Trophoblast cell (in vitro differentiated cells and primary cell): ENCODE measurements at regions not wholly inside any gene's neighbourhood (a gene's known extent, or its start where the extent isn't known, plus 50 kb on each side); places are given as distances from the start of the nearest gene placed in this dataset.

Experiments
- DNase-seq, 2 donors: peaks; one replicate each; pipeline ENCODE4 v3.0.0-alpha.2; 2016
- H2AFZ ChIP-seq: 2 replicates; pipeline ENCODE4 v1.6.1; 2013; ENCODE audit warnings: low read length, moderate library complexity, mild to moderate bottlenecking; ENCODE audit not compliant: insufficient read depth, poor library complexity
- H2AK5ac ChIP-seq: 2 replicates; pipeline ENCODE4 v1.6.1; 2013; ENCODE audit warnings: mild to moderate bottlenecking, low read length
- H2BK120ac ChIP-seq: 2 replicates; pipeline ENCODE4 v1.6.1; 2013; ENCODE audit warnings: low read length, mild to moderate bottlenecking, moderate library complexity; ENCODE audit not compliant: insufficient read depth, poor library complexity
- H2BK12ac ChIP-seq: 2 replicates; pipeline ENCODE4 v1.6.1; 2013; ENCODE audit warnings: mild to moderate bottlenecking, low read length, moderate library complexity
- H2BK5ac ChIP-seq: 2 replicates; pipeline ENCODE4 v1.6.1; 2013; ENCODE audit warnings: low read length, low read depth, moderate library complexity, mild to moderate bottlenecking; ENCODE audit not compliant: poor library complexity
- H3K14ac ChIP-seq: 2 replicates; pipeline ENCODE4 v1.6.1; 2013; ENCODE audit warnings: mild to moderate bottlenecking, low read length
- H3K18ac ChIP-seq: 2 replicates; pipeline ENCODE4 v1.6.1; 2013; ENCODE audit warnings: mild to moderate bottlenecking, low read length
- H3K23ac ChIP-seq: 2 replicates; pipeline ENCODE4 v1.6.1; 2013; ENCODE audit warnings: low read length
- H3K27ac ChIP-seq: 2 replicates; pipeline ENCODE4 v1.5.1; 2013; ENCODE audit warnings: low read depth, mild to moderate bottlenecking, inconsistent platforms, low read length, moderate library complexity
- H3K27me3 ChIP-seq: 2 replicates; pipeline ENCODE4 v1.6.1; 2013; ENCODE audit warnings: inconsistent platforms, mild to moderate bottlenecking, low read length, moderate library complexity; ENCODE audit not compliant: insufficient read depth
- H3K36me3 ChIP-seq, 2 experiments: 1 replicate in 1 of 2; 2 replicates in 1 of 2; pipeline ENCODE4 v1.6.1; 2013; ENCODE audit warnings: low read length in 2 of 2, mild to moderate bottlenecking in 2 of 2, moderate library complexity in 1 of 2; ENCODE audit not compliant: insufficient read depth in 2 of 2, control insufficient read depth in 1 of 2
- H3K4ac ChIP-seq: 2 replicates; pipeline ENCODE4 v1.6.1; 2013; ENCODE audit warnings: low read depth, mild to moderate bottlenecking, low read length, moderate library complexity
- H3K4me1 ChIP-seq, 2 experiments: 1 replicate in 1 of 2; 2 replicates in 1 of 2; pipeline ENCODE4 v1.6.1; 2013; ENCODE audit warnings: low read length in 2 of 2, mild to moderate bottlenecking in 2 of 2, moderate library complexity in 1 of 2; ENCODE audit not compliant: insufficient read depth in 2 of 2, control insufficient read depth in 1 of 2
- H3K4me2 ChIP-seq: 2 replicates; pipeline ENCODE4 v1.6.1; 2013; ENCODE audit warnings: inconsistent platforms, mild to moderate bottlenecking, low read length, moderate library complexity
- H3K4me3 ChIP-seq: 2 replicates; pipeline ENCODE4 v1.5.1; 2013; ENCODE audit warnings: mild to moderate bottlenecking, low read depth, low read length, inconsistent platforms
- H3K79me1 ChIP-seq: one replicate; pipeline ENCODE4 v1.6.1; 2013; ENCODE audit warnings: low read length
- H3K79me2 ChIP-seq: 2 replicates; pipeline ENCODE4 v1.6.1; 2013; ENCODE audit warnings: low read length, mild to moderate bottlenecking; ENCODE audit not compliant: control insufficient read depth, insufficient read depth, poor library complexity
- H3K9ac ChIP-seq: 2 replicates; pipeline ENCODE4 v1.6.1; 2013; ENCODE audit warnings: mild to moderate bottlenecking, low read length
- H3K9me3 ChIP-seq: 2 replicates; pipeline ENCODE4 v1.6.1; 2013; ENCODE audit warnings: low read depth, mild to moderate bottlenecking, control low read depth, inconsistent platforms, low read length; ENCODE audit not compliant: insufficient read depth
- H4K12ac ChIP-seq: 2 replicates; pipeline ENCODE4 v1.6.1; 2013; ENCODE audit warnings: low read depth, mild to moderate bottlenecking, low read length, moderate library complexity
- H4K8ac ChIP-seq: 2 replicates; pipeline ENCODE4 v1.6.1; 2013; ENCODE audit warnings: low read depth, mild to moderate bottlenecking, low read length, moderate library complexity
- H4K91ac ChIP-seq: one replicate; pipeline ENCODE4 v1.6.1; 2013; ENCODE audit warnings: low read depth, mild to moderate bottlenecking, low read length, moderate library complexity
- WGBS: extraction: QIAGEN DNeasy Blood & Tissue Kit; methylation state at CpG from one replicate; pipeline ENCODE4 v1.1.7; 2013; ENCODE audit warnings: missing lambda C conversion rate; ENCODE audit not compliant: insufficient read length, insufficient coverage; ENCODE audit errors: extremely low coverage; 5-methylcytosine and 5-hydroxymethylcytosine counted together

- Histone ChIP-seq H3K9ac (no peak overlapping the region), H3K27ac (no peak overlapping the region), H3K9me3 (no peaks in the 10 kb centered on the region), H3K36me3 (no peaks in the 10 kb centered on the region), H3K4me1 (no peaks in the 10 kb centered on the region), H3K14ac (no peak overlapping the region), H3K23ac (no peak overlapping the region), H4K8ac (no peak overlapping the region), H4K12ac (no peak overlapping the region), H2BK12ac (no peak overlapping the region), H3K27me3 (no peaks in the 10 kb centered on the region), H3K4ac (no peak overlapping the region), H2BK120ac (no peak overlapping the region), H3K18ac (no peak overlapping the region), H4K91ac (no peak overlapping the region), H3K79me1 (no peaks in the 10 kb centered on the region), H3K79me2 (no peaks in the 10 kb centered on the region), H3K4me2 (no peak overlapping the region), H2AK5ac (no peak overlapping the region), H3K4me3 (no peak overlapping the region), H2AFZ (no peak overlapping the region), H2BK5ac (no peak overlapping the region)
- no peak for DNase-seq
- no CpG with 5 or more reads among the region's 3 CpGs for WGBS
Measured at GRCh38 chr9:12584656-12585522, 108.3 kb upstream of the TYRP1 start.

GRCh38 chr9:12595400-12595799, 97.8 kb upstream of the TYRP1 start:
- no peak for DNase-seq
- Histone ChIP-seq H3K36me3 (no peaks in the 10 kb centered on the region), H4K12ac (no peak overlapping the region), H3K79me2 (no peaks in the 10 kb centered on the region), H2BK5ac (no peak overlapping the region), H2AFZ (no peak overlapping the region), H3K9ac (no peak overlapping the region), H3K79me1 (no peaks in the 10 kb centered on the region), H2AK5ac (no peak overlapping the region), H2BK12ac (no peak overlapping the region), H4K8ac (no peak overlapping the region), H2BK120ac (no peak overlapping the region), H3K4me3 (no peak overlapping the region), H3K4me1 (no peaks in the 10 kb centered on the region), H3K27me3 (no peaks in the 10 kb centered on the region), H3K4ac (no peak overlapping the region), H3K18ac (no peak overlapping the region), H3K14ac (no peak overlapping the region), H3K9me3 (no peaks in the 10 kb centered on the region), H3K27ac (no peak overlapping the region), H4K91ac (no peak overlapping the region), H3K4me2 (no peak overlapping the region), H3K23ac (no peak overlapping the region)
- WGBS, result no CpG with 5 or more reads among the region's 3 CpGs

GRCh38 chr9:12604164-12604821, 88.9 kb upstream of the TYRP1 start:
- no peak overlapping the region for H2AK5ac ChIP-seq
- H4K12ac ChIP-seq, result no peak overlapping the region
- H3K18ac ChIP-seq, result no peak overlapping the region
- no peak overlapping the region for H4K91ac ChIP-seq
- no peak overlapping the region for H3K4ac ChIP-seq
- no peaks in the 10 kb centered on the region for H3K9me3 ChIP-seq
- DNase-seq, result no peak
- H3K23ac ChIP-seq, result no peak overlapping the region
- no peak overlapping the region for H3K14ac ChIP-seq
- no CpG with 5 or more reads among the region's 2 CpGs for WGBS
- no peaks in the 10 kb centered on the region for H3K4me1 ChIP-seq
- H3K79me1 ChIP-seq, result no peaks in the 10 kb centered on the region
- no peaks in the 10 kb centered on the region for H3K79me2 ChIP-seq
- no peak overlapping the region for H2BK120ac ChIP-seq
- H3K4me2 ChIP-seq, result no peak overlapping the region
- no peak overlapping the region for H2AFZ ChIP-seq
- no peaks in the 10 kb centered on the region for H3K36me3 ChIP-seq
- no peak overlapping the region for H3K4me3 ChIP-seq
- no peak overlapping the region for H2BK5ac ChIP-seq
- H3K9ac ChIP-seq, result no peak overlapping the region
- no peak overlapping the region for H2BK12ac ChIP-seq
- H3K27me3 ChIP-seq, result no peaks in the 10 kb centered on the region
- H3K27ac ChIP-seq, result no peak overlapping the region
- no peak overlapping the region for H4K8ac ChIP-seq

GRCh38 chr9:12612211-12612770, 80.9 kb upstream of the TYRP1 start:
- Histone ChIP-seq H3K36me3 (no peaks in the 10 kb centered on the region), H3K4ac (no peak overlapping the region), H3K18ac (no peak overlapping the region), H3K4me1 (no peaks in the 10 kb centered on the region), H2BK120ac (no peak overlapping the region), H3K9me3 (no peaks in the 10 kb centered on the region), H2AFZ (no peak overlapping the region), H2AK5ac (no peak overlapping the region), H3K79me2 (no peaks in the 10 kb centered on the region), H3K27ac (no peak overlapping the region), H3K23ac (no peak overlapping the region), H3K4me3 (no peak overlapping the region), H4K12ac (no peak overlapping the region), H3K79me1 (no peaks in the 10 kb centered on the region), H2BK12ac (no peak overlapping the region), H4K8ac (no peak overlapping the region), H3K4me2 (no peak overlapping the region), H3K14ac (no peak overlapping the region), H3K27me3 (no peaks in the 10 kb centered on the region), H2BK5ac (no peak overlapping the region), H3K9ac (no peak overlapping the region), H4K91ac (no peak overlapping the region)
- WGBS, result no CpG with 5 or more reads among the region's 4 CpGs
- DNase-seq, result no peak
